SU-DHL-6 (cell line): ENCODE measurements at regions not wholly inside any gene's neighbourhood (a gene's known extent, or its start where the extent isn't known, plus 50 kb on each side); places are given as distances from the start of the nearest gene placed in this dataset.

Experiments used
- H2AFZ ChIP-seq: fragments of 200-600 bp; sonication (generic); 2 replicates; pipeline ENCODE4 v1.6.1; 2014; ENCODE audit warnings: low read depth, mild to moderate bottlenecking, moderate library complexity, mixed read lengths, antibody characterized with exemption, low read length; ENCODE audit not compliant: severe bottlenecking
- H3F3A ChIP-seq: fragments of 200-600 bp; shearing (Covaris generic); 2 replicates; pipeline ENCODE4 v1.6.0; 2016; ENCODE audit warnings: antibody characterized with exemption, mild to moderate bottlenecking; ENCODE audit not compliant: insufficient read depth
- H3K27ac ChIP-seq: fragments of 200-600 bp; sonication (generic); 2 replicates; pipeline ENCODE4 v1.5.1; 2016; ENCODE audit warnings: low read depth, mild to moderate bottlenecking, low read length, moderate library complexity, mixed read lengths
- H3K27me3 ChIP-seq: fragments of 200-600 bp; sonication (generic), shearing (Covaris generic); 2 replicates; pipeline ENCODE4 v1.6.0; 2014; ENCODE audit warnings: mild to moderate bottlenecking, low read length
- H3K36me3 ChIP-seq: fragments of 200-600 bp; sonication (generic); 2 replicates; pipeline ENCODE4 v1.6.1; 2014; ENCODE audit warnings: mild to moderate bottlenecking, low read length, mixed read lengths
- H3K4me2 ChIP-seq: fragments of 300-600, 200-600 bp; shearing (Covaris generic), sonication (generic); 2 replicates; pipeline ENCODE4 v1.6.0; 2014; ENCODE audit warnings: low read length, low read depth, mild to moderate bottlenecking; ENCODE audit not compliant: poor library complexity, severe bottlenecking
- H3K4me3 ChIP-seq: fragments of 200-600 bp; sonication (generic); 2 replicates; pipeline ENCODE4 v1.5.1; 2014; ENCODE audit warnings: antibody characterized with exemption, low read length, mild to moderate bottlenecking, mixed read lengths; ENCODE audit not compliant: insufficient read depth, poor library complexity, severe bottlenecking
- H3K79me2 ChIP-seq: fragments of 200-600 bp; sonication (generic); 2 replicates; pipeline ENCODE4 v1.6.1; 2014; ENCODE audit warnings: mild to moderate bottlenecking, low read length, moderate library complexity; ENCODE audit not compliant: insufficient read depth
- H3K9ac ChIP-seq: fragments of 200-600 bp; sonication (generic); 2 replicates; pipeline ENCODE4 v1.7.0; 2014; ENCODE audit warnings: mild to moderate bottlenecking, low read length
- H3K9me2 ChIP-seq: fragments of 200-600 bp; sonication (generic); replicated peaks from 2 replicates; pipeline ENCODE4 v1.6.1; 2014; ENCODE audit warnings: low read length; ENCODE audit not compliant: insufficient read depth
- H3K9me3 ChIP-seq: fragments of 200-600 bp; sonication (generic); 2 replicates; pipeline ENCODE4 v1.6.1; 2014; ENCODE audit warnings: low read length, mixed read lengths; ENCODE audit not compliant: insufficient read depth
- H4K20me1 ChIP-seq: fragments of 200-600 bp; sonication (generic); 2 replicates; pipeline ENCODE4 v1.6.1; 2014; ENCODE audit warnings: low read depth, mild to moderate bottlenecking, antibody characterized with exemption, low read length, moderate library complexity, mixed read lengths
- CTCF ChIP-seq: fragments of 200-600 bp; sonication (generic); IDR thresholded peaks from one replicate; pipeline ENCODE4 v1.5.1; 2017; ENCODE audit warnings: antibody characterized with exemption, mild to moderate bottlenecking, low read length, moderate library complexity; ENCODE audit not compliant: insufficient read depth, poor library complexity, severe bottlenecking
- EZH2phosphoT487 ChIP-seq: fragments of 200-600 bp; sonication (generic), shearing (Covaris generic); conservative IDR thresholded peaks from 2 replicates; pipeline ENCODE4 v1.6.1; 2018; ENCODE audit warnings: mild to moderate bottlenecking, antibody characterized with exemption, low read length, moderate library complexity, mixed read lengths

- Histone ChIP-seq H2AFZ (no peak overlapping the region), H3K27ac (no peak overlapping the region), H3K9me3 (no peaks in the 10 kb centered on the region), H3K4me2 (no peak overlapping the region), H3K27me3 (no peaks in the 10 kb centered on the region), H3K36me3 (no peaks in the 10 kb centered on the region), H4K20me1 (no peaks in the 10 kb centered on the region), H3K79me2 (no peaks in the 10 kb centered on the region), H3F3A (no peaks in the 10 kb centered on the region), H3K9ac (no peak overlapping the region), H3K4me3 (no peak overlapping the region), H3K9me2 (no peaks in the 10 kb centered on the region)
- no peak for TF ChIP-seq CTCF
- no peak for TF ChIP-seq EZH2phosphoT487
Measured at GRCh38 chr14:51167587-51168214, 72.3 kb upstream of the TMX1 start.

- no peaks in the 10 kb centered on the region for H3K36me3 ChIP-seq
- H2AFZ ChIP-seq, result no peak overlapping the region
- no peaks in the 10 kb centered on the region for H3F3A ChIP-seq
- no peak overlapping the region for H3K27ac ChIP-seq
- no peaks in the 10 kb centered on the region for H3K79me2 ChIP-seq
- no peaks in the 10 kb centered on the region for H3K9me3 ChIP-seq
- H3K27me3 ChIP-seq, result no peaks in the 10 kb centered on the region
- H4K20me1 ChIP-seq, result no peaks in the 10 kb centered on the region
- no peaks in the 10 kb centered on the region for H3K9me2 ChIP-seq
- TF ChIP-seq CTCF, result no peak
- no peak for TF ChIP-seq EZH2phosphoT487
- no peak overlapping the region for H3K9ac ChIP-seq
- H3K4me3 ChIP-seq, result no peak overlapping the region
- H3K4me2 ChIP-seq, result no peak overlapping the region
Measured at GRCh38 chr14:51168215-51168613, 71.8 kb upstream of the TMX1 start.

GRCh38 chr14:51173863-51174262 lies 66.2 kb upstream of the TMX1 start:
- Histone ChIP-seq H3K9me3 (no peaks in the 10 kb centered on the region), H3K4me2 (no peak overlapping the region), H3K36me3 (no peaks in the 10 kb centered on the region), H2AFZ (no peak overlapping the region), H3K27ac (no peak overlapping the region), H3F3A (no peaks in the 10 kb centered on the region), H3K79me2 (no peaks in the 10 kb centered on the region), H3K9me2 (no peaks in the 10 kb centered on the region), H3K4me3 (no peak overlapping the region), H3K9ac (no peak overlapping the region), H4K20me1 (no peaks in the 10 kb centered on the region), H3K27me3 (no peaks in the 10 kb centered on the region)
- TF ChIP-seq EZH2phosphoT487 (no peak), CTCF (no peak)
